ENCODE measurements at regions not wholly inside any gene's neighbourhood (a gene's known extent, or its start where the extent isn't known, plus 50 kb on each side); places are given as distances from the start of the nearest gene placed in this dataset.
"Not testable (repeated sequence)": the region's sequence is repeated elsewhere in the genome, so short reads cannot be mapped to it uniquely, and the experiment has no call there.

DNA sequence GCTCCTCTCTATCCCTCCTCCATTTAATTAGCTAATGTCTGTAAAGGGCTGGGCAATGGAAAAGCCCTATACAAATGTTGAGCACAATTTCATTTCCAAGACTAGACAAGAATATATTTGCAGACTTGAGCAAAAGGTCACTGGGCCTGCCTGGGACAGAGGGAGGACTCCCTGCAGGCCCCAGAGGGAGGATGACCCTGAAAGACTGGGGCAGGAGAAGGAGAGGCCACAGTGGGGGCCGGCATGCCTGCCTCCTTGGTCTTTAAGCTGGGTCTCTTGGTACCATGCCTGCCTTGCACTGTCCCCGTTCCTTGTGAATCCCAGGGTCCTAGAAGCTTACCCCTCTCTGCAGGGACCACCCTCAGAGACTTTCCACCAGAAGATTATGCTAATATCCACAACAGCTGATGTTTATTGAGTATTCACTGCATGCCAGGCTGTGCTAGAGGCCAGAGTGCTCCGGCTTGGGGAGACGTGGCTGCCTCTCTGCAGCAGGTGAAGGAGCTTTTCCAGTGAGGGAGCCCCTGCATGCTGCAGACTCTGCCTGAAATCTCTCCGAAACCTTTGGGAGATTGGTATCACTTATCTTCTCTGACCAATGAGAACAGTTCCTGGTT, 72.7 kb upstream of the HSPA9 start:
- no peak for DNase-seq

DNA sequence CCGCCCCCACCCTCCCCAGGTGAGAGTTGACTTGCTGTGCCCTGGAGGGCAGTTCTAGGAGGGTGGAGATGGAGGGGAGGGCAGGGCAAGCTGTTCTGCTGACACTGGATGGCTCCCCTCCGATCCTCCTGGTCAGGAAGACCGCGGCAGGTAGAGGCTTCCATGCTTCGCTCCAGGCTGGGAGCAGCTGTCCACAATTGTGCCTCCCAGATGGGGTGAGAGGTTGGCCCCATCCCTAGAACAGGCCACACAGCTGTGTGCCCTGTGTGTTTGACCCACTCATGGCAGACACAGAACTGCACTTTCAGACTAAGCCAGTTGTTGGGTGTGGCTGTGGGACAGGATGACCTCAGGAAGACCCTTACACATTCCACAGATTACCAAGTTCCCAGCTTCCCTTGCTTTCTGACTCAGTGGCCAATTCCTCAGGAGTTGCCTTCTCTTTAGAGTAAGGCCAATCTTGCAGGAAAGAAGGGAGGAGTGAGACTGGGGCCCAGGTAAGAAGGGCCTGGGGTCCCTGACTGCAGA, 72.1 kb upstream of the HSPA9 start:
- no peak for DNase-seq

DNA sequence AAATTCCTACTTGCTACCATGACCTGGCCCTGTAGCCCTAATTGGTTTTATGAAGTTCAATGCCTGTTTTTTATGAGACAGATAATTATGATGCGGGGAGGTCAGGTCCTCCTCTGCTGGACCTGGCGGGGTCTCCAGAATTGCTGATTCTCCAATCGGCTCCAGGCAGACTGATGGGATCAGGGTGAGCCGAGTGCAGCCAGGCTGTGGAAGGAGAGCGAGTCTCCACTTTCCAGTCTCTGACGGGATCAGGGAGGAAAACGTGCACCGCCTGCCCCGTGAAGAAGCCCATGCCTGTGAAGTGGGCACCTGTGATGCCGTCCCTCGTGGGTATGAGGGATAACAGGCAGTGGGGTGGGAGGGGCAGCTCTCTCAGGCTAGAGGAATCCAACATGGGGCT, 71.5 kb upstream of the HSPA9 start:
- DNase-seq = no peak

DNA sequence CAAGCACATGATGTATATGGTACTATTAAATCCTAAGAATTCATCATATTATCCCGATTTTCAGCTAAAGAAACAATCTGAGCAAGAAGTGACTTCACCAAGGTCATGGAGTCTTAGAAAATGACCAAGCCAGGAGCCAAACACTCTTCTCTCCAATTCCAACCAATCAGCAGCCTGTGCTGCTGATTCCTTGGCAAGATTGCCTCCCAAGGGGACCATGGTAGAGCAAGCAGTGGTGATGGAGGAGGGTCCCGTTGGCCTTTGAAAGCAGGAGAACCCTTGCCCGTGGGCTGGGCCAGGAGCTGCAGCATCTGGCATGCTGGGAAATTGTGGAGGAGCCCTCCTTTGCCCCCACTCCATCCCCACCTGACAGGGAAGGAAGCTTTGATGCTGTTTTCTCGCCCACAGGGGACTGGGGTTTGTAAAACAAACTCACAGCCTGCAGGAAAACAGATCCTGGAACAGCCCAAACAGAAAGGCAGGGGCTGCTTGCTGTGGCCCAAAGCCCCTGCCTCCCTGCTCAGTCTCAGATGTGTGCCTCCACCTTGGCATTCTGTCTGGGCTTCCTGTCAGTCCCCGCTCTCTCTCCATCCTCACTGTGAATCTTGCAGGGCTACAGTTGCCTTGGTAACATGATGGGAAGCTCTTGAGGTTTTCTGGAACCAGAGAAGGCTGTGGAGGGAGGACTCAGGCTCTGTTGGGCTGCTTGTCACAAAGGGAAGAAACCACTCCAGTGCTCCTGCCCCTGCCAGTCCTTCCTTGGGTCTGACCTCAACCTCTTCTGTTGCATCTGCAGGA, 70.8 kb upstream of the HSPA9 start:
- no peak for DNase-seq

DNA sequence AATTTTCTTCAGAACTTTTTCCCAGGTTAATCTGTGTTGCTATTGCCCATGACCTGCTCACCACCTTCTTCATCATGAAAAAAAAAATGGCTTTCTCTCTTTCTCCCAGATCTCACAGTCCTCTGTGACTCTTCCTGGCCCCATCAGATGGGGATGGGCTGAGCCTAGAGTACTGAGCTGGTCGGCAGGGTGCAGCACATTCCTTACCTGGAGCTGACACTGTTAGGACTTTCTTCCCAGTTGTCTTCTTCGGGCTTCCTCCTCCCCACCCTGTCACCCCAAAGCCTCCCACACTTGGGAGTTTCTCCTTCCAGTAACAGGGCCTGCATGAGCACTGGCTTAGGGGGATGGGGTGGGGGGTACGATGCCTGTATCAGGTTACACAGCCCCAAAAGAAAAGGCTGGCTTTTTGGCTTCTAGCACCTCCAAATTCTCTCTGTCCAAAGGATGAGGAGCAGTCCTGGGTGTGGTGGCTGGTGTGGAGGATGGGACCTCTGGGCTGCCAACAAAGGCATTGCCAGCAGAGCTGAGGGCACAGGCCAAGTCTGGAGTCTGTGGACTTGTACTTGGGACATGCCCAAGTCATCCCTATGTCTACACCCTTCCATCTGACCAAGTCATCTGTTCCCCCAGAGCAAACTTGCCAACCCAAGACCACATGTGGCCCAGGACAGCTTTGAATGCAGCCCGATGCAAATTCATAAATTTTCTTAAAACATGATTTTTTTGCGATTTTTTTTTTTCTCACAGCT, 68.0 kb upstream of the HSPA9 start:
- no peak for DNase-seq

DNA sequence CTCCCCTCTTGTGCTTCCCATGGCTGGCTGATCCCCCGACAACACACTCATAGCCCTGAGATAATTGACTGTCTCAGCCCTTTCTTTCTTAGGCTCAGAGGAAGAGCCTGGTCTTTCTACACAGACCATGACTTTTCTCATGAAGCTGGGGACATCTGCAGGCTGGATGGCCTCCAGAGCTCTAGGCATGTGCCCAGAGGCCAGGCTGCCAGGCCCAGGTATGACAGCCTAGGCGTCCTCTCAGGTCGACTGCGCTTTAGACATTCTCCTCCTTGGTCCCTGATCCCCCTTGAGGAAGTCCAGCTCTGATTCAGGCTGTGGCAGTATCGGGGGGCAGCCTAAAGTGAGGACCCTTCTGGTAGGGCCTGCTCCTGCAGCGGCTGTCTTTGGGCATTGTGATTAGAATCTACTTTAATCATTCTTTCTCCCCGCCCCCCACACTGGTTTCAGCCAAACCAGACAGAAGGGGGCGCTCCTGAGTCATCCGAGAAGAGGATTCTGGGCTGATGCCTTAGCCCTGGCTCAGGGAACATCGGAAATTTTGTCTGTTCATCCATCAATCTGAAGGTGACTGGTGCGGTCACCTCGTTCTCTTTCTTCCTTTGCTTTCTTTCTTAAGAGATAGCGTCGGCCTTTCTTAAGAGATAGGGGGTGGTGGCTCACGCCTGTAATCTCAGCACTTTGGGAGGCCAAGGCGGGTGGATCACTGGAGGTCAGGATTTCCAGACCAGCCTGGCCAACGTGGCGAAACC, 66.5 kb upstream of the HSPA9 start:
- no peak for DNase-seq

DNA sequence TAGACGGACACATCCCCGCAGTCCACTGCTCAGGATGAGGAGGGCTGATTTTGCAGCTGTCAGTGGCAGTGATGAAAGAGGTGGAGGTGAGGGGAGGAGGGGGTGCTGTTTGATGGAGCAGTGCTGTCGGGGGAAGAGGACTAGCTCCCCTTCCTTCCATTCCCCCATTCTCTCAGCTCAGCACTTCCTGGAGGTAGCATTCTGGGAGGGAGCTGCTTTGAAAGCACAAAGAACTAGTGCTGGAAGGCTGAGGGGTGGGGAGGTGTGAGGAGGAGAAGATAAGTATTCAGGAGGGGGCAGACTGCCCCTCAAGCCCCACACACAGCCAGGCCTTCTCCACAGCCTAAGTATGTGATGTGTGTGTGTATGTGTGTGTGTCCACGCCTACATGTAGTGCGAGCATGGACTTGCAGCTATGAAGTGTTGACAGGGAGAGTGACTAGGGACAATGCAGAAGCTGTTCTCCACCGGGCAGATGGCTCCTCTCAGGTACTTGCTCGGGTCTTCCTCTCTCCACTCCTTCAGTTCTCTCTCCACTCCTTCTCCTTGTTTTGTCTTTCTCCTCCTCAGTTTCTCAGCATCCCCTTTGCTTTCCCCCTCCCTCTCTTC, 65.5 kb upstream of the HSPA9 start:
- DNase-seq = no peak

DNA sequence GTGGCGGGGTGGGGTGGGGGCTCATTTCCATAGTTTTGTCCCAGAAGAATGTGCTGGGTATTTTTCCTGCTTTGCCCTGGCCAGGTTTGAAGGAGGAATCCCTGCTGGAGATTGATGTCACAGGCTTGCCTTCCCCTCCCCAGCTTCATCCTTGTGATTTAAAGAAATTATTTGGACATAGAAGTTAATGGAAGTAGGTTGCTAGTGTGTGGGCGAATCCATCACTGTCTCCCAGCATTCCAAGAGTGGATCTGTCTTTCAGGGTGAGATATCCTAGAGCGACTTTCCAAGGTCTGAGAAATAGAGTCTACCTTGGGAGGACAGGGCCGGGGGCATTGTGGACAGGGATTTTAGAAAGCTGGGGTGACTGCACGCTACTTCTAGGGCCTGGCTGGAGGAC, 64.9 kb upstream of the HSPA9 start:
- DNase-seq = no peak

DNA sequence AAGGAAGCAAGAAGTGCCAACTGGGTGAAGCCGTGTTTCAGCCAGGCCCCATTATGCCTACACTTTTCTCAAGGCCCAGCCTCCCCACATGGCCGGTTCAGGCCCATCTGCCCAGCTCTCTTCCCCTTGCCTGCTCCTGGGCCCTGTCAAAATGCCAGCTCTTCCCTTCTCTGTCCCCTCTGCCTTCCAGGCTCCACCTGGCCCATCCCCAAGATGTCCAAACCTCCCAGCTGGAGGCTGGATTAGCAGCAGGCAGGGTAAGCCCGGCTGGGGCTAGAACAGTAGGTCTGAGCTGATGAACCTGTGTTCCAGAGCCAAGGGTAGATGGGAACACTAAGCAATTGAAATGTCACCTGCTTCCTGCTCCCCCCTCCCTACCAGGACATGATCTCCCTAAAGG, 64.1 kb upstream of the HSPA9 start:
- DNase-seq = no peak

DNA sequence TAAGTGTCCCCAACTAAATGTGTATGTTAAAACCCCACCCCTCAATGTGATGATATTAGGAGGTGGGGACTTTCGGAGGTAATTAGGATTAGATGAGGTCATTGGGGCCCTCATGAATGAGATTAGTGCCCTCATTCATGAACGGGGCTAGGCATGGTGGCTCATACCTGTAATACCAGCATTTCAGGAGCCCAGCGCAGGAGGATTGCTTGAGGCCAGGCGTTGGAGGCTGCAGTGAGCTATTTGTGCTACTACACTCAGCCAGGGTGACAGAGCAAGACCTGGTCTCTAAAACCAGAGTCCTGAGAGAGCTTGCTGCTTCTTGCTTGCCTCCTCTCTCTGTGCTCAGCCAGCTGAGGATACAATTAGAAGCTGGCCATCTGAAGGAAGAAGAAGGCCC, 62.1 kb upstream of the HSPA9 start:
- no peak for DNase-seq

DNA sequence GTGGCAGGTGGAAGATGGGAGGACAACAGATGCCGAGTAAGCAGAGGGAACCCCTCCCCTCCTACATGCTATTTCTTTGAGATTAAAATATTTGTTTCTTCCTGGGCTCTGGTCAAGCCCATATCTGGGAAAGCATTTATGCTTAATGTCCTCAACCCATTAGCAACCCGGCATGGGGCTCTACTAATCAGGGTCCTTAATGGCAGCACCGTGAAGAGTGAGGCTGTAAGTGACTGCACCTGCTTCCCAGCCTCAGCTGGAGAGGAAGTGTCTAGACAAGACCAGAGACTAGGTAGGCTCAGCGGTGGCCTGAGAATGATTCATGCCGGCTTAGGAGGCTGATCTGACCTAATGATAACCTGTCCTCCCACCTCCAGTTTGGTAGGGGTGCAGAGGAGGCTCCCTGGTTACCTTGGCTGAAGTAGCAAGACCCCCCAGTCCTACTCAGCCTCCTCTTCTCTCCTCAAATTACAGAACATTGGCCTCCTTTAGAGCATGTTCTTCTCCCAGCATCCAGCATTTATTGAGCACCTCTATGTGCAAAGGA, 61.3 kb upstream of the HSPA9 start:
- DNase-seq = no peak

DNA sequence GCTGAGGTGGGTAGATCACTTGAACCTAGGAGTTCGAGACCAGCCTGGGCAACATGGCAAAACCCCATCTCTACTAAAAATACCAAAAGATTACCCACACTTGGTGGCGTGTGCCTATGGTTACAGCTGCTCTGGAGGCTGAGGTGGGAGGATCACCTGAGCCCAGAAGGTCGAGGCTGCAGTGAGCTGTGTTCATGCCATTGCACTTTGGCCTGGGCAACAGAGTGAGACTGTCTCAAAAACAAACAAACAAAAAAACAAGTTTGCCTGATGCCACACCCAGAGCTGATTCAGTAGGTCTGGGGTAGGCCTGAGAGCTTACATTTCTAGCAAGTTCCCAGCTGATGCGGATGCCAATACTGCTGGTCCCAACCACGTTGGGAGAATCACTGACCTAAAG, 60.5 kb upstream of the HSPA9 start:
- no peak for DNase-seq

DNA sequence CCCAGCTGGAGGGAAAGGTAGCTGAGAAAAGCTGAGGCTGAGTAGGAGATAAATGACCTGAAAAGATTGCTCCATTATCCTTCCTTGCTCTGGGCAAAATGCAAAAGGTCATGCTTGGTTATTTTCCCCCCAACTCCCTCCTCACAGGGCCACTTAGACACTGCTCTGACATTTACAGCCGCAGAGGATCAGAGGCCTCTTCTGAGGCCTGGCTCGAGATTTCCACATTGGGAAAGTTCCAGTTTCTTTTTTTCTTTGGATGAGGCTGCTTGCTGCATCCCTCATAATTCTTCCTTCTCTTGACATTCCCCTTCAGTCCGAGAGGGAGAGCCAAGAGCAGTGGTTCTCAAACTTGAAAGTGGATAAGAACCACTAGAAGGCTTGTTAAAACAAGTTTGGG, 60.1 kb upstream of the HSPA9 start:
- DNase-seq = peak; percentile 76 to 81

DNA sequence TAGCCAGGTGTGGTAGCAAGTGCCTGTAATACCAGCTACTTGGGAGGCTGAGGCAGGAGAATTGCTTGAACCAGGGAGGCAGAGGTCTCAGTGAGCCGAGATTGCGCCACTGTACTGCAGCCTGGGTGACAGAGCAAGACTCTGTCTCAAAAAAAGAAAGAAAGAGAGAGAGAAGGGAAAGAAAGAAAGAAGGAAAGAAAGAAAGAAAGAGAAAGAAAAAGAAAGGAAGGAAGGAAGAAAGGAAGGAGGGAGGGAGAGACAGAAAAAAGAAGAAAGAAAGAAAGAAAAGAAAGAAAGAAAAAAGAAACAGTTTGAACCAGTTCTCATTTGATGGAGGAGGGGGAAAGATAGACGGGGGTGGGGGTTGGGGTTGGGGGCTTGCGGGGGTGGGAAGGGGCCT, 59.6 kb upstream of the HSPA9 start:
- not testable (repeated sequence) for DNase-seq

DNA sequence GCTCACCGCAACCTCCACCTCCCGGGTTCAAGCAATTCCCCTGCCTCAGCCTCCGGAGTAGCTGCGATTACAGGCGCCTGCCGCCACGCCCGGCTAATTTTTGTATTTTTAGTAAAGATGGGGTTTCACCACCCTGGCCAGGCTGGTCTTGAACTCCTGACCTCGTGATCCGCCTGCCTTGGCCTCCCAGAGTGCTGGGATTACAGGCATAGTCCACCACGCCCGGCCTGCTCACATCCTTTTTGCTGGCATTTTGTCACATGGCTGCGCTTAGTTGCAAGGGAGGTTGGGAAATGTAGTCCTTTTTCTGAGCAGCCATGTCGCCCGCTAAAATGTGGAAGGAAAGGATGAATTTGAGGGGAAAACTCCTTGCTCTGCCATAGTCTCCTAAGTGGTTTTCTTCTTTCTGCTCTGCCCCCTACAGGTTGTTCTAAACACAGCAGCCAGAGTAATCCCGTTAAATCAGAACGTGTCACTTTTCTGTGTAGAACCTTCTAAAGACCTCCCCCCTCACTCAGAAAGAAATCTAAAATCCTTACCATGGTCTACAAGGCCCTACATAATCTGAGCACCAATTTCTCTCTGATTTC, 57.8 kb upstream of the HSPA9 start:
- peak; percentile 52 to 64 for DNase-seq

DNA sequence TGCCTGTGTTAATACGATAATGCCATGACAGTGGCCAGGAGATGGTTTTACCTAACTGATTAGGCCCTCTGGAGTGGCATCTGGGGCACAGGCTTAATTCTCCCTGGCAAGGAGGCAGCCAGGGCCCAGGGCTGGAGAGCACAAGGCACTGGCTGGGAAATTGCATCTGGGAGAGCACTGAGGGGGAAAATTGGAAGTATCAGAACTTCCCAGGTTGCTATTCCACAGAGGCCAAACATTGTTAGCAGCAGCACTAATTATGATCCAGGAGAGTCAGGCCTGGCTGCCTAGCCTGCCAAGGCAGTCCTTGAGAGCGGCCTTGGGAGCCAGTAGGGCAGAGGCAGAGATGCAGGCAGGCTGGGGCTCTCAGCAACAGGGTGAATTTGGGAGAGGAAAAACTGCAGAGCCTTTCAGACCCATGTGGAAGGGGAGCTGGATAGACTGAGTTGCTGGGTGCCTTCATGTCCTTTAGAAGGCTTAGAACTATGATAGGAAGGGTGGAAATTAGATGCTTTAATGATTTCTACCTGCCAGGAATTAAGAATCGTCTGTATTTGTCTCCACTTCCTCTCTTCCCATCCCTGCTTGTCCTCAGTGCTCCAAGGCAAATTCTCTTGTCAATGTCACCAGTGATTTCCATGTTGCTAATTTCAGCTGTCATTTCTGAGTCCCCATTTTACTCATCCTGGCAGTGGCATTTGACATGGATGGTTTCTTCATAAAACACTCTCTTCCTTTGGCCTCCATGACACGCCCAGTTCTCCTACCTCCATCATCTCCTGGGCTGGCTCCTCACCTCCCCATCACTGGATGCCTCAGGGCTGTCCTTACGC, 56.1 kb upstream of the HSPA9 start:
- no peak for DNase-seq

DNA sequence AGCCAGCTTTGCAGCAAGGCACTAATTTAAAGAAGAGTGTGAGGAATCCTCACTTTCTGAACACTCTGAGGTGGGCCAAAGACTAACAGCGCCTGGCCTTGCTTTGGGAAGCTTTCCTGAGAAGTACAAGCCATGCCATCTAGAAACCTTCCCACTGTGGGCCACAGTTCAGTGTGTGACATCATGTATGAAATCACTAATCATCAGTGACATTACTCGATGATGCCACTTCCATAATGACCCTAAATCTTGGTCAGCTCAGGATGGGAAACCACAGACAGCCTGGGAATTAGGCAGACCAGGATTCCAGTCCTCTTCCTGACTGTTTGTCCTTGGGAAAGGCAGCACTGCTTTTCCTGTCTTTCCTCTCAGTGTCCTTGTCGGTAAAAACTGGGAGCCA, 54.2 kb upstream of the HSPA9 start:
- DNase-seq = no peak

DNA sequence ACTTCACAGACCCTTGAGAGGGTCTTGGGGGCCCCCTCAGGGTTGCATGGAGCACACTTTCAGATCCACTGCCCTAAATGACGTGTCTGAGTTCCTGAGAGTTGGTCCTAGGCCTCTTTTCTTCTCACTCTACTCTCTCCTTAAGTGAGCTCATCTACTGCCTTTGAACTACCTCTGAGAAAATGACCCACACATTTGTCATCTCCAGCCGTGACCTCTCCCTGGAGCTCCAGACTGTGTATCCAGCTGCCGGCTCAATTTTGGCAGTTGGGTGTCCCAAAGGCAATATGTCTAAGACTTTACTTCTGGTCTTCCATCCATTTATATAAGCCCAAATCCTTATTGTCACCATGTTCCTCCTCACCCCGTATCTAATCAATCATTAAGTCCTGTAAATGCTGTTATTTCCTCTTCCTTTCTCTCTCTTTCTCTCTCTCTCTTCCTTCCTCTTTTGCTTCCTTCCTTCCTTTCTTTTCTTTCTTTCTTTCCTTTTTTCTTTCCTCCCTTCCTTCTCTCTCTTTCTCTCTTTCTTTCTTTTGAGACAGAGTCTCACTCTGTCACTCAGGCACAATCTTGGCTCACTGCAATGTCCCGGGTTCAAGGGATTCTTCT, 51.2 kb upstream of the HSPA9 start:
- no peak for DNase-seq

DNA sequence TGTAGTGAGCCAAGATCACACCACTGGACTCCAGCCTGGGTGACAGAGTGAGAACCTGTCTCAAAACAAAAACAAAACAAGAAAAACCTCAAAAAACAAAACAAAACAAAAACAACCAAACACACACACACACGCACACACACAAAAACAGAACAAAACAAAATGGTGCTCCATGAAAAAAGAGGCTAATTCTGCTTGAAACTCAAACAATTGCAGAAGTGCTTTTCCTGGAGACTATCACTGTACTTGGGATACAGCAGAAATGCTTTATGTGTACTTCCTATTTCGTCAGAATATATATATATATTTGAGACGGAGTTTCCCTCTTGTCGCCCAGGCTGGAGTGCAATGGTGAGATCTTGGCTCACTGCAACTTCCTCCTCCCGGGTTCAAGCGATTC, 49.9 kb upstream of the HSPA9 start:
- DNase-seq = no peak
